Stimulated activated CD8-positive, alpha-beta memory T cell treated with anti-CD3 and anti-CD28 coated beads, Interleukin-7, amount 100 ng/mL, for 48 hours (primary cell): ENCODE measurements at regions not wholly inside any gene's neighbourhood (a gene's known extent, or its start where the extent isn't known, plus 50 kb on each side); places are given as distances from the start of the nearest gene placed in this dataset.
A peak's percentile ranks its signal among the peaks of the same experiment; 100 is the strongest.

Source experiments
- DNase-seq, 2 donors: peaks; one replicate each; pipeline ENCODE4 v3.0.0-alpha.2; 2020; ENCODE audit warnings: low read depth in 1 of 2; ENCODE audit errors: extremely low read depth in 1 of 2

DNA sequence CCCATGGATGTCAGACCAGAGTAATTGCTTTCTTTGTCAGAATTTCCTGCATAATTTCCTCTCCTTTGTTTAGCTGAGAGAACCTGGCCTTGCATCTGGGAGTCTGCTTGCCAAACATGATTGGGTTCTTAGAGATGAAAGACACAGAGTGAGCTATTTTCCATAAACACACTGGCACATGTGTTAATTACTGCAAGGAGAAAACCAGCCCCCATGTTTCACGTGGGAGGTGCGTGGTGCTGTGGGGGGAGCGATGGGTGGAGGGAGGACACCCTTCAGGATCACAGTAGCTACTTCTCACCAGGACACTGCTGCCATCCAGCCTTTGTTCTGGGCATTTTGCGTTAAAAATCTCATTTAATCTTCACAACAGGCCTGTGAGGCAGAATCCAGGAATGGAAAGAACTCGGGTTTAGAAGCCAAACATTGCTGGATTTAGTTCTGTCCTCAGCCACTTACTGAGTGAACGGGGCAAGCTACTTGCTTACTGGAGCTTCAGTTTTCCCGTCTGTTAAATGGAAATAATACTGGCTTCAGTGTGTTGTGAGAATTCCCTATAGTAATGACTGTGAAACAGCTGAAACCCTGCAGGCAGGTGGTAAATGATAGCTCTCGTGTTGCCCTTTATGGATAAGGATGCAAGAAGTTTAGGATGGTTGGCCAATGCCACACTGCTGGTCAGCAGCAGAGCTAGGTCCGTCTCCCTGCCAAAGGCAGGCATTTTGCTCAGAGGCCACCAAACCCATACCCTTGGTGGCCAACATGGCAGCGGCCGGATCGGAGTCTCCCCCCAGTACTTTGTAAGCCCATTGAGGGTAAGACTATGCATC lies 100.1 kb upstream of the ASAP2 start:
- no peak for DNase-seq

- DNase-seq, result no peak
Measured at GRCh38 chr2:9105601-9106337, 100.8 kb upstream of the ASAP2 start.

DNA sequence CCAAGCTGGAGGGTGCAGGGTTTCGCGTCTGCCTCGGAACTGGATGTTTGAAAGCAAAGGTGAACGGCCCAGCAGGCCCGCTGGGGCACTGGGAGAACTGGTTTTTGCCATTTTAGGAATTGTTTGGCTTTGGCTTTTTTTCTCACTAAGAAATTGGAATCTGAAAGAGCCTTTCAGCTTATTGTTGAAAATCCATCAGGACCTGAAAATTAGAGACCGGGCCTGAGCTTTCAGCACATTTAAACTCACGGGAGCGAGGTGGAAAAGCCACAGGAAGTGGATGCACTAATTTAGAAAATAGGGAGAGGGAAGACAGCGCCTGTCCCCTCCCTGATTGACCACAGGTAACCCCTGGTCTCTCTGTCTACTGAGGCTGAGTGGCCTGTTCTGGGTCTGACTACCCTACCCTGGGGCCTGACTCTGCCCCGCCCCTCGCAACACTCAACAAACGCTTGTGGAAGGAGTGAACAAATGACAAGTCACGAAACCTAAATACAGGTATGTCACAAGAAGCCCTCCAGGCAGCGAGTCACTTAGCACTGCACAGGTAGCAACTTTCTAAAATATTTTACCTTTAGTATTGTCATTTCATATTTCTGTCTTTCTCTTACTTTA lies 100.3 kb upstream of the MBOAT2 start:
- DNase-seq, result no peak

- DNase-seq, result no peak
Measured at GRCh38 chr2:9102861-9103662, 99.6 kb upstream of the MBOAT2 start.

- no peak for DNase-seq
Measured at GRCh38 chr2:9101763-9102425, 98.4 kb upstream of the MBOAT2 start.

- DNase-seq, result no peak
Measured at GRCh38 chr2:9100080-9100876, 96.8 kb upstream of the MBOAT2 start.

DNA sequence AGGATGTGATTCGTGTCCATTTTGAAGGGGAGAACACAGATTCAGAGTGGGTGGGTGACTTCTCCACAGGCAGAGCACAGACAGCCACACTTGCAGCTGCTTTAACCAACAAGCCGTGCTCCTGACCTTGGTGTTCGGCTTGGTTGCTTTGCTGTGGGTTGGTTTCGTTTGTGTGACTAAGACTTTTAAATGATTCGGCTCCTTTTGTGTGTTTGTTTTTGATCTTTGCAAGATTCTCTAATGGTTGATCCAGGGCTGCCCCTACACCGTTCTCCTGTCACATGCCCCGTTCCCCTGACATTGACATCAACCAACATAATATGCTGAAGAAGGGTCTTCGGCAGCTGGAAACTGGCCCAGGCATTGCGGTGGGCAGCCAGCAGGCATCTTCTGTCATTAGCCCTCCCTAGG lies 95.9 kb upstream of the MBOAT2 start:
- DNase-seq, result peak; percentile 7 to 39

DNA sequence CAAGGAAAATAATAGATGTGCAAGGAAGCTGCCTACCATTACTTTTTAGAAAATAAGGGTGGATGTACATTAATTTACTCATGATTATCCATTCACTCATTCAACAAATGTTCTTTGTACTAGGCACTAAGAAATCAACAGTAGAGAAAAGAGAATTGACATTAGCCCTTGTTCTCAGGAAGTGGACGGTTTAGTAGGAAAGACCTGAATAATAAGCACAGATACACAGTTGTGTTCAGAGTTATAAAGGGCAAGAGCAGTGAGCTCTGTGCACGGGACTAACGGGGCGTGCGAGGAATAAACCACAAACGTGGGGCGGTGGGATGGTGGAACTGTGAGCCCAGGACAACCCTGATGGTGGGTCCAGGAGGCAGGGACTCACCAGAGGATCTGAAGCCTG lies 94.4 kb upstream of the MBOAT2 start:
- no peak for DNase-seq

GRCh38 chr2:9097239-9097638 lies 93.8 kb upstream of the MBOAT2 start:
- no peak for DNase-seq

DNA sequence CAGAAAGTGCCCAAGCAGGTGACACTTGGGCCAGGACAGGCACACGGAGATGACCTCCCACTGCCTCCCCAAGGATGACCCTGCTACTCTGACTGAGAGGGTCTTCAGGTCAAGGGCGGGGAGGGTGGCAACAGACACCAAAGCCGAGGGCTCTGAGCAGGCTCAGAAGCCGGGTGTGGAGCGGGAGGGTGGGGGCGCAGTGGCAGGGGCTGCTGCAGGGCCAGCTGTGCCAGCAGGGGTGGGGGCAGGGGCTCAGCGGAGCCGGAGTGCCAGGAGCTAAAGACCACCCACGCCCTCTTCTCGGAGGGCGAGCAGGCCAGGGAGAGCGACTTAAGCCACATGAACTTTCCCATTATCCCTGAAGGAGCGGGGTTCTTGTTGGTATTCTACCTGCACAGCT lies 93.3 kb upstream of the MBOAT2 start:
- no peak for DNase-seq

DNA sequence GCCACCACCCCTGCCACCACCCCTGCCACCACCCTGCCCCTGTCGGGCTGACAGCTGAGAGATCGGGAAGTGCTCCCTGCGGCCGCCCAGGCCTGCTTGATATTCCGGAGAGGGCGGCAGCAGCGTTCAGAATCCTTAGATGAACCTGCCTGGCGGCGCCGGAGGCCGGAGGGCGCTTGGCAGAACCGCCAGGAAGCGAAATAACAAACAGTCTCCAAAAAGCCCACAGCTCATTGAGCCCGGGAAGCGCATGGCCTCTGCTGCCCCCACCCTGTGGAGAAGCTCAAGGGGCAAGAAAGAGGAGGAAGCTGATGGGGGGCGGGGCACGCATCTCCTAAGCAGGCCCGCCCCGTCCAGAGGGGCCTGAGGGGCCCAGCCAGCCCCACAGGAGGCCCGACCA lies 92.2 kb upstream of the MBOAT2 start:
- no peak for DNase-seq

GRCh38 chr2:9095226-9095625 lies 91.7 kb upstream of the MBOAT2 start:
- no peak for DNase-seq

DNA sequence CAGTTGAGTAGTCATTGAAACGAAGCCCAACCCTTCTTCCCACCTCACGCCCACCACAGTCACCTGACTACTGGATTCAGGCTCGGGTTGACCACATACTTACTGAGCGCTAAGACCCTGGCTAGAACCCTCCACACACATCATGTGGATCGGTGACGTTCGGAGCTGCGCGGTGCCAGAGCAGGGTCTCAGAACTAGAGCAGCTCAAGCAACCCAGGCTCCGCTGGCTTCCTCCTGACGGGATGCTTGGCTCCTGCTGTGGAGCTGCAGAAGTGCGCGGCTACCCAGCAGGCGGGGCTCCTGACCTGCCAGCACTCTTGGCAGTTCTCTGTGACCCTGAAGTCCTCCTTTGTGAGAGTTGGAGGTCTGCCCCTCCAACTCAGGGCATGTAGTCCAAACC lies 90.6 kb upstream of the MBOAT2 start:
- no peak for DNase-seq

GRCh38 chr2:9093324-9093723 lies 89.8 kb upstream of the MBOAT2 start:
- DNase-seq, result no peak

DNA sequence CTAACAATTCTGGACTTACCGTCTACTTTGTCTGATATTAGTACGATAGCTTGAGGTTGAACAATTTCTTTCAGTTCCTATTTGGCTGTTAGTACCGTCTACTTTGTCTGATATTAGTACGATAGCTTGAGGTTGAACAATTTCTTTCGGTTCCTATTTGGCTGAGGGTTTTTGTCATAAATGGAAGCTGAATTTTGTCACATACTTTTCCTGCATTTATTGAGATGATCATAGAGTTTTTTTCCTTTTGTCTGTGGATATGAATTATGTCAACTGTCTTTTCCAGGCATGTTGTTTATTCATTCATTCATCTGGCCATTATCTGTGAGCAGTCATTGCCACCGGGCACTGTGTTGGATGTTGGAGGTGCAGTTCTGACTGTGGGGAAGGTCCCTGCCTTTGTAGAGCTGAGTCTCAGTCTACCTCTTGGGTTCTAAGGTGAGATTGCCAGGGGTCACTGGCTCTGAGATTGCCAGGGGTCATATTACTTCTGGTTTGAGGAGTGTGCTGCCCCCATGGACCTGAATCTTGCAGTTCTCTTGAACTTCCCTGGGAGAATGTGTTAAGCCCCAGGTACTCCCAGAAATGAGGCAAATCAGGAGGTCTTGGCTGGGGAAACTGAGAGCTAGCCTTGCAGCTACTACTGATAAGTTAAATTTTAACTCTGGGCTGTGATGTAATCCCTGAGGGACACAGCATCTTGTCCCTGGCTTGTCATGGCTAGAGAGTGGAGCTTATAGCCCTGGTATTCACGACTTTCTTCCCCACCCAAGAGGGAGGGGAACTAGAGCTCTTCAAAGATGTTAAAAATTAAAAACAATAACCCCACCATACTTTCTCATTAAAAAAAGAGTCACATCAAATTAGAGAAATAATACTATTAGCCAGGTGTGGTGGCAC lies 89.1 kb upstream of the MBOAT2 start:
- no peak for DNase-seq

DNA sequence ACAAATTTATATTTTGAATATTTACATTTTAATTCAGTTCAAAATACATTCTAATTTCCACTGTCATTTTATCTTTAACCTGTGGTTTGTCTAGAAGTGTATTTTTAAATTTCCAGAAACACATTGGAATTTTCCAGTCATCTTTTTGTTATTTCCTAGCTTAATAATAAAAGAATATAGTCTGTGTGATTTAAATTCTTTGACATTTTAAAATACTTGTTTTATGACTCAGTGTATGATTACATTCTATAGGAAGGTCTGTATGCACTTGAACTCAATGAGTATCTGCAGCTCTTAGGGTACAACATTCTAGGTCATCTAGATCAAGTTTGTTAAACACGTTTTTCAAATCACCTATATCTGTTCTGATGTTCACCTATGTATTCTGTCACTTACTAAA lies 88.3 kb upstream of the MBOAT2 start:
- no peak for DNase-seq

DNA sequence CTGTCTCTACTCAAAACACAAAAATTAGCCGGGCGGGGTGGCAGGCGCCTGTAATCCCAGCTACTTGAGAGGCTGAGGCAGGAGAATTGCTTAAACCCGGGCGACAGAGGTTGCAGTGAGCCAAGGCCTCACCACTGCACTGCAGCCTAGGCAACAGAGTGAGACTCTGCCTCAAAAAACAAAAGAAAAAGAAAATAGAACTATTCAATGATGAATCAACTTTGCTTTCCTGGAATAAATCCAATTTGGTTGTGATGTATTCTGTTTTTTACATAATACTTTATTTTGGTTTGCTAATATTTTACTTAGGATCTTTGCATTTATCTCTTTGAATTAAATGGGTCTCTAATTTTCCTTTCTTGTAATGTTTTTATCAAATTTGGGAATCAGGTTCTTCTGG lies 86.3 kb upstream of the MBOAT2 start:
- no peak for DNase-seq

DNA sequence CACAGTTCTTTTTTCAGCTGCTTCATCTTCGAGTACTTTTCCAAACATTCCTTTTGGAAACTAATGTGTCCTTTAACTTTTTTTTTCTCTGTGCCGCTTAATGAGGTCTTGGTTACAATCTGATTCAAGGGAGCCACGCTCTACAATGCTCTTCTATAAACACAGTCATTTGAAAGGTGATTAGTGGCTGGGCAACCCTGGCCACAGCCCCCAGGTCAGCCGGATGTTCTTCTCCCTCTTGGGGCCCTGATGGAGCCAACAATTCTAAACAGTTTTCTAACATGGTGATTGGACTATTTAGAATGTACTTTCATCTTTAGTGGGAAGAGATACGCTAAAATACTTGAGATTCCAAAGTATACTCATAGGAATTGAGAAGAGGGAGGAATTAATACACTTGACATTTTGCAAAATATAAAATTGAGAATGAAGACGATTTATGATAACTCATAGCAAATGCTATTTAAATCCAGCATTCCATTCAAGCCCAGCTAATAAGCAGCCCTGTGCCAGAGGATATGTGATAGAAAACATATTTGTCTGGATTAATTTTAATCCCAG lies 83.7 kb upstream of the MBOAT2 start:
- no peak for DNase-seq
